Upper lobe of right lung (tissue), 1 donor: ENCODE measurements at regions not wholly inside any gene's neighbourhood (a gene's known extent, or its start where the extent isn't known, plus 50 kb on each side); places are given as distances from the start of the nearest gene placed in this dataset.

Experiments used
- ATAC-seq: fragments of 200-7000 bp; cut with Tn5 transposase; one replicate; pipeline ENCODE4 v1.9.1; 2020; ENCODE audit warnings: mild to moderate bottlenecking, moderate library complexity
- DNase-seq: peaks from one replicate; pipeline ENCODE4 v3.0.0-alpha.2; 2020
- H3K27ac ChIP-seq: fragments of 200-600 bp; one replicate; pipeline ENCODE4 v1.8.0; 2022
- H3K27me3 ChIP-seq: fragments of 200-600 bp; one replicate; pipeline ENCODE4 v1.8.0; 2022; ENCODE audit warnings: mild to moderate bottlenecking
- H3K36me3 ChIP-seq: fragments of 200-600 bp; one replicate; pipeline ENCODE4 v1.8.0; 2022
- H3K4me1 ChIP-seq: fragments of 200-600 bp; one replicate; pipeline ENCODE4 v1.8.0; 2022
- H3K4me3 ChIP-seq: fragments of 200-600 bp; one replicate; pipeline ENCODE4 v1.8.0; 2022; ENCODE audit warnings: mild to moderate bottlenecking
- H3K9me3 ChIP-seq: fragments of 200-600 bp; one replicate; pipeline ENCODE4 v1.8.0; 2022
- CTCF ChIP-seq: fragments of 200-600 bp; IDR thresholded peaks from one replicate; pipeline ENCODE4 v1.8.0; 2022; ENCODE audit warnings: antibody characterized with exemption
- intact Hi-C: fragments of 100-400 bp; cut with DNase I; formaldehyde crosslinking; loops from one replicate; pipeline ENCODE4 v1.11.0; 2022
- donor health status: DM: no; HTN: yes; CAD: no; lungs with severe emphysema.

GRCh38 chr12:76194724-76195123, 110.2 kb upstream of the NAP1L1 start:
- ATAC-seq = no peak
- no peak for TF ChIP-seq CTCF
- H3K9me3 ChIP-seq = peaks cover 15% of the 10 kb centered on the region
- H3K27me3 ChIP-seq = no peaks in the 10 kb centered on the region
- no peaks in the 10 kb centered on the region for H3K36me3 ChIP-seq
- H3K4me1 ChIP-seq = no peaks in the 10 kb centered on the region
- DNase-seq = no peak
- H3K27ac ChIP-seq = no peak overlapping the region
- intact Hi-C loops = no loop called here
- no peak overlapping the region for H3K4me3 ChIP-seq

- no peak for ATAC-seq
- no peak for DNase-seq
Measured at GRCh38 chr12:76193961-76194360, 109.5 kb upstream of the NAP1L1 start.

GRCh38 chr12:76192416-76192815, 107.9 kb upstream of the NAP1L1 start:
- no peak overlapping the region for H3K27ac ChIP-seq
- no peaks in the 10 kb centered on the region for H3K27me3 ChIP-seq
- no peak for TF ChIP-seq CTCF
- ATAC-seq (no peak), DNase-seq (no peak)
- no peaks in the 10 kb centered on the region for H3K4me1 ChIP-seq
- H3K4me3 ChIP-seq = no peak overlapping the region
- H3K36me3 ChIP-seq = no peaks in the 10 kb centered on the region
- no peaks in the 10 kb centered on the region for H3K9me3 ChIP-seq
- intact Hi-C loops = no loop called here

More at GRCh38 chr12:76193961-76194360, 109.5 kb upstream of the NAP1L1 start:
- Histone ChIP-seq H3K4me1 (no peaks in the 10 kb centered on the region), H3K36me3 (no peaks in the 10 kb centered on the region), H3K9me3 (peaks cover 7% of the 10 kb centered on the region), H3K27me3 (no peaks in the 10 kb centered on the region), H3K27ac (no peak overlapping the region), H3K4me3 (no peak overlapping the region)
- TF ChIP-seq CTCF = no peak
- intact Hi-C loops = no loop called here

- no peak for TF ChIP-seq CTCF
Measured at GRCh38 chr12:76190299-76190698, 105.8 kb upstream of the NAP1L1 start.

GRCh38 chr12:76189851-76190250, 105.4 kb upstream of the NAP1L1 start:
- no peak overlapping the region for H3K27ac ChIP-seq
- DNase-seq = no peak
- intact Hi-C loops = no loop called here
- no peak overlapping the region for H3K4me3 ChIP-seq
- no peaks in the 10 kb centered on the region for H3K4me1 ChIP-seq
- no peak for TF ChIP-seq CTCF
- ATAC-seq = no peak
- no peaks in the 10 kb centered on the region for H3K27me3 ChIP-seq
- no peaks in the 10 kb centered on the region for H3K9me3 ChIP-seq
- no peaks in the 10 kb centered on the region for H3K36me3 ChIP-seq

More at GRCh38 chr12:76190299-76190698, 105.8 kb upstream of the NAP1L1 start:
- DNase-seq (no peak), ATAC-seq (no peak)
- Histone ChIP-seq H3K27ac (no peak overlapping the region), H3K9me3 (no peaks in the 10 kb centered on the region), H3K4me3 (no peak overlapping the region), H3K27me3 (no peaks in the 10 kb centered on the region), H3K36me3 (no peaks in the 10 kb centered on the region), H3K4me1 (no peaks in the 10 kb centered on the region)
- intact Hi-C loops = no loop called here

GRCh38 chr12:76187177-76187576, 102.7 kb upstream of the NAP1L1 start:
- Histone ChIP-seq H3K36me3 (no peaks in the 10 kb centered on the region), H3K4me1 (no peaks in the 10 kb centered on the region), H3K9me3 (no peaks in the 10 kb centered on the region), H3K4me3 (no peak overlapping the region), H3K27me3 (no peaks in the 10 kb centered on the region), H3K27ac (no peak overlapping the region)
- DNase-seq (no peak), ATAC-seq (no peak)
- intact Hi-C loops = no loop called here
- no peak for TF ChIP-seq CTCF
